ENCODE measurements at regions not wholly inside any gene's neighbourhood (a gene's known extent, or its start where the extent isn't known, plus 50 kb on each side); places are given as distances from the start of the nearest gene placed in this dataset.

- TF ChIP-seq CTCF (IDR thresholded peaks at IDR 0.05; ENCODE audit: low read depth, low read length, poor library complexity, severe bottlenecking) (peak; percentile 59), EZH2phosphoT487 (IDR thresholded peaks at IDR 0.05; ENCODE audit: borderline replicate concordance, low read length) (no peak)
Observed at GRCh38 chr12:74021937-74022336, 515.7 kb upstream of the ATXN7L3B start.

All from DOHH2 (cell line).